T-cell (primary cell): ENCODE measurements at regions not wholly inside any gene's neighbourhood (a gene's known extent, or its start where the extent isn't known, plus 50 kb on each side); places are given as distances from the start of the nearest gene placed in this dataset.

Experiments
- ATAC-seq, 4 experiments: fragments of 200-7000 bp in 3 of 4; fragments of 150-1000 bp in 1 of 4; cut with Tn5 transposase; replicated peaks in 1 of 4; 1 replicate in 3 of 4; 2 replicates in 1 of 4; pipeline ENCODE4 v1.10.0; 2021; ENCODE audit warnings: moderate library complexity in 3 of 4, mild to moderate bottlenecking in 2 of 4, moderate number of reproducible peaks in 1 of 4
- CTCF ChIA-PET, 2 donors: fragments of 300-600 bp; sonication (Branson Sonifier 250); formaldehyde crosslinking; loops; one replicate each; lab custom pipeline; 2022; ENCODE audit warnings: antibody characterized with exemption in 2 of 2; lab: Charles Lee
- POLR2A ChIA-PET, 2 donors: fragments of 300-600 bp; sonication (Branson Sonifier 250); formaldehyde crosslinking; loops; one replicate each; lab custom pipeline; 2022; ENCODE audit warnings: antibody characterized with exemption in 2 of 2; lab: Charles Lee
- DNase-seq, 35 experiments: peaks; one replicate each; pipeline versions ENCODE4 v3.0.0 to v3.0.0-alpha.2; 2013 to 2023
- H3K27ac ChIP-seq: one replicate; pipeline ENCODE4 v1.5.1; 2013; ENCODE audit warnings: low read length
- H3K27me3 ChIP-seq, 2 experiments: replicated peaks in 1 of 2; 1 replicate in 1 of 2; 2 replicates in 1 of 2; pipeline versions ENCODE4 v1.6.1 to v1.7.0; 2013; ENCODE audit warnings: low read length in 1 of 2, mixed read lengths in 1 of 2; ENCODE audit not compliant: control insufficient read depth in 2 of 2, insufficient read depth in 2 of 2; ENCODE audit errors: extremely low read depth in 1 of 2
- H3K36me3 ChIP-seq, 2 donors: 1 replicate in 1 of 2; 2 replicates in 1 of 2; pipeline versions ENCODE4 v1.6.1 to v1.7.0; 2013; ENCODE audit warnings: low read length in 1 of 2; ENCODE audit not compliant: control insufficient read depth in 2 of 2, insufficient read depth in 1 of 2; ENCODE audit errors: extremely low read depth in 1 of 2
- H3K4me1 ChIP-seq, 2 experiments: 1 replicate in 1 of 2; 2 replicates in 1 of 2; pipeline versions ENCODE4 v1.6.1 to v1.7.0; 2013; ENCODE audit warnings: low read length in 2 of 2, mixed read lengths in 1 of 2; ENCODE audit not compliant: insufficient read depth in 2 of 2, control insufficient read depth in 1 of 2; ENCODE audit errors: extremely low read depth in 1 of 2
- H3K4me3 ChIP-seq, 2 donors: 1 replicate in 1 of 2; 2 replicates in 1 of 2; pipeline versions ENCODE4 v1.5.1 to v1.7.0; 2013; ENCODE audit warnings: mild to moderate bottlenecking in 2 of 2, low read length in 1 of 2, moderate library complexity in 1 of 2; ENCODE audit not compliant: control insufficient read depth in 1 of 2; ENCODE audit errors: extremely low read depth in 1 of 2
- H3K9me3 ChIP-seq: 2 replicates; pipeline ENCODE4 v1.7.0; 2013
- H3K27ac Mint-ChIP-seq, 2 donors: one replicate each; pipeline ENCODE4 v1.8.0; 2020 to 2021; ENCODE audit warnings: mild to moderate bottlenecking in 2 of 2, mixed read lengths in 2 of 2
- H3K27me3 Mint-ChIP-seq, 2 donors: one replicate each; pipeline ENCODE4 v1.8.0; 2021 to 2022; ENCODE audit warnings: mixed read lengths in 2 of 2
- H3K36me3 Mint-ChIP-seq: one replicate; pipeline ENCODE4 v1.8.0; 2021; ENCODE audit warnings: mixed read lengths
- H3K4me1 Mint-ChIP-seq, 3 donors: one replicate each; pipeline ENCODE4 v1.8.0; 2020 to 2022; ENCODE audit warnings: mixed read lengths in 3 of 3, mild to moderate bottlenecking in 1 of 3
- H3K4me3 Mint-ChIP-seq, 3 donors: one replicate each; pipeline ENCODE4 v1.8.0; 2020 to 2022; ENCODE audit warnings: mild to moderate bottlenecking in 3 of 3, mixed read lengths in 3 of 3, moderate library complexity in 3 of 3
- H3K9me3 Mint-ChIP-seq, 3 donors: one replicate each; pipeline ENCODE4 v1.8.0; 2020 to 2022; ENCODE audit warnings: mixed read lengths in 3 of 3
- WGBS: methylation state at CpG from one replicate; pipeline ENCODE4 v1.1.5; 2013; ENCODE audit warnings: missing lambda C conversion rate; ENCODE audit not compliant: insufficient coverage; 5-methylcytosine and 5-hydroxymethylcytosine counted together

DNA sequence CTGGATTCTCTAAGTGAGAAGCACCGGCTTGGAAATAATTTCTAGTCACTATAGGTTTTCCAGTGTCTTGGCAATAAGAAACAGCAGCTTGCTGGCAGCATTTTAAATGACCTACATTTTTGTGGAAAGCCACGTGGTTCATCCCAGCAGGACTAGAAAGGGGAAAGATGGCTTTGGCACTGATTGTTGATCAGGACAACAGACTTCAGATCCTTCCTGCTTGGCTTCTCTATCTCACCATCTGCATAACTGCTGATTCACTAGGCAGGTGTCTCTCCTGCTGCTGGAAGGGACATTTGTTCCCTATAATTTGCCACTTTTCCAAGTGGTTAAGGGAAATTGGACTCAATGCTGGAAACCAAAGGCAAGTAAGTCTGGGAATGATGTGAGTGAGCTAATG is 131.0 kb downstream of the TTC8 start:
- no peaks in the 10 kb centered on the region for H3K4me1 Mint-ChIP-seq
- Histone ChIP-seq H3K27ac (no peak overlapping the region), H3K36me3 (no peaks in the 10 kb centered on the region), H3K27me3 (peaks cover 0 to 3% of the 10 kb centered on the region in 2 experiments), H3K4me3 (no peak overlapping the region), H3K9me3 (no peaks in the 10 kb centered on the region), H3K4me1 (no peaks in the 10 kb centered on the region)
- peaks cover 11 to 21% of the 10 kb centered on the region in 2 donors for H3K27me3 Mint-ChIP-seq
- no peak overlapping the region for H3K4me3 Mint-ChIP-seq
- ChIA-PET CTCF (no interaction called here), POLR2A (no interaction called here)
- no peaks in the 10 kb centered on the region for H3K36me3 Mint-ChIP-seq
- no peak for ATAC-seq
- no peak for DNase-seq
- 58% methylated on average over 2 of the region's 2 CpGs for WGBS
- H3K27ac Mint-ChIP-seq = no peak overlapping the region
- peaks cover 10 to 21% (median 11%) of the 10 kb centered on the region in 3 donors for H3K9me3 Mint-ChIP-seq

DNA sequence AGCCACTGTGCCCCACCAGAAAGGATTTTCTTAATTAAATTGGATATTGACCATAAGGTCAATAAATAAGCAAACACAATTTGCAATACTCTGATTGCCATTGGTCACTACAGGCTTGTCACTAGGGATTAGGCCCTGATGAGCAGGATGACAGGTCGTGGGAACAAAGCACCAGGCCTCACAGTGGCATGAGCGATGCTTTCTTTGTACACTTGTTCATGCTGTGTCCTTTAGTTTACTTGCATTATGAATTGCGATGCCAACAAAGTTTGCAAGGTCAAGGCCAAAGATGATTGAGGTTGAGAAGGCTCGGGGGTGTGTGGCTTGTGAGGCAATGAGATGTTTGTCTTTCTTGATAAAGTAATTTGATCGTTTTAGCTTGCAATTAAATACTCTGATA is 136.0 kb downstream of the TTC8 start:
- Mint-ChIP-seq H3K36me3 (no peaks in the 10 kb centered on the region), H3K9me3 (no peaks in the 10 kb centered on the region), H3K4me3 (no peak overlapping the region), H3K27ac (no peak overlapping the region), H3K27me3 (peaks cover 9 to 22% of the 10 kb centered on the region in 2 donors), H3K4me1 (no peaks in the 10 kb centered on the region)
- Histone ChIP-seq H3K27me3 (peaks cover 0 to 6% of the 10 kb centered on the region in 2 experiments), H3K4me3 (no peak overlapping the region), H3K27ac (no peak overlapping the region), H3K9me3 (no peaks in the 10 kb centered on the region), H3K36me3 (no peaks in the 10 kb centered on the region), H3K4me1 (no peaks in the 10 kb centered on the region)
- ChIA-PET POLR2A (no interaction called here), CTCF (no interaction called here)
- ATAC-seq = no peak
- WGBS = 83% methylated on average over 3 of the region's 5 CpGs
- DNase-seq = no peak

GRCh38 chr14:88961214-88961613 is 136.8 kb downstream of the TTC8 start:
- 85% methylated on average over 3 of the region's 3 CpGs for WGBS
- H3K9me3 ChIP-seq = no peaks in the 10 kb centered on the region
- ATAC-seq (no peak), DNase-seq (no peak)
- H3K27me3 Mint-ChIP-seq = peaks cover 9 to 22% of the 10 kb centered on the region in 2 donors
- H3K27me3 ChIP-seq = peaks cover 0 to 6% of the 10 kb centered on the region in 2 experiments
- H3K36me3 ChIP-seq = no peaks in the 10 kb centered on the region
- H3K4me3 ChIP-seq = no peak overlapping the region
- no peak overlapping the region for H3K4me3 Mint-ChIP-seq
- no peaks in the 10 kb centered on the region for H3K36me3 Mint-ChIP-seq
- ChIA-PET CTCF (no interaction called here), POLR2A (no interaction called here)
- no peaks in the 10 kb centered on the region for H3K9me3 Mint-ChIP-seq
- H3K4me1 Mint-ChIP-seq = no peaks in the 10 kb centered on the region
- H3K4me1 ChIP-seq = no peaks in the 10 kb centered on the region
- H3K27ac Mint-ChIP-seq = no peak overlapping the region
- no peak overlapping the region for H3K27ac ChIP-seq

- H3K4me3 Mint-ChIP-seq = no peak overlapping the region
- CTCF ChIA-PET = no interaction called here
- DNase-seq = no peak
- Histone ChIP-seq H3K27me3 (peaks cover 0 to 6% of the 10 kb centered on the region in 2 experiments), H3K9me3 (no peaks in the 10 kb centered on the region), H3K27ac (no peak overlapping the region), H3K4me1 (no peaks in the 10 kb centered on the region), H3K4me3 (no peak overlapping the region), H3K36me3 (no peaks in the 10 kb centered on the region)
- POLR2A ChIA-PET = no interaction called here
- WGBS = 63% methylated on average over 1 of the region's 4 CpGs
- H3K27me3 Mint-ChIP-seq = peaks cover 7 to 18% of the 10 kb centered on the region in 2 donors
- H3K9me3 Mint-ChIP-seq = no peaks in the 10 kb centered on the region
- H3K27ac Mint-ChIP-seq = no peak overlapping the region
- ATAC-seq = no peak
- no peaks in the 10 kb centered on the region for H3K4me1 Mint-ChIP-seq
- H3K36me3 Mint-ChIP-seq = no peaks in the 10 kb centered on the region
Observed at GRCh38 chr14:88962356-88962755, 137.9 kb downstream of the TTC8 start.

DNA sequence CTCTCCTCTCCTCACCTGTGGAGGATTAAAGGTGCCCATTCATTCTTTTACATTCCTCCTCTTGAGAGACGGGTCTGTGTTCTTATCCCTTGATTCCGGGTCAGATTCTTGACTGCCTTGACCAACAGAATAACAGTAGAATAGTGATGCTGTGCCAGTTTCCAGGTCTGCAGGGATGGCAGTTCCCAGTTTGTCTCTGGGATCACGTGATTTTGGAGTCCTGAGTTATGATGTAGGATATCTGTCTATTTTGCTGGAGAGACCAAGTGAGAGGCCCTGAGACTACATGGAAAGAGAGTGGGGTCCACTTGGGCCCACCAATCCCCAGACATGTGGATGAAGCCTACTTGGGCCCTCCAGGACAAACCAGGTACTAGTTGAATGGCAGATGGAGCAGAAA is 142.8 kb downstream of the TTC8 start:
- DNase-seq (no peak), ATAC-seq (no peak)
- no peaks in the 10 kb centered on the region for H3K36me3 Mint-ChIP-seq

DNA sequence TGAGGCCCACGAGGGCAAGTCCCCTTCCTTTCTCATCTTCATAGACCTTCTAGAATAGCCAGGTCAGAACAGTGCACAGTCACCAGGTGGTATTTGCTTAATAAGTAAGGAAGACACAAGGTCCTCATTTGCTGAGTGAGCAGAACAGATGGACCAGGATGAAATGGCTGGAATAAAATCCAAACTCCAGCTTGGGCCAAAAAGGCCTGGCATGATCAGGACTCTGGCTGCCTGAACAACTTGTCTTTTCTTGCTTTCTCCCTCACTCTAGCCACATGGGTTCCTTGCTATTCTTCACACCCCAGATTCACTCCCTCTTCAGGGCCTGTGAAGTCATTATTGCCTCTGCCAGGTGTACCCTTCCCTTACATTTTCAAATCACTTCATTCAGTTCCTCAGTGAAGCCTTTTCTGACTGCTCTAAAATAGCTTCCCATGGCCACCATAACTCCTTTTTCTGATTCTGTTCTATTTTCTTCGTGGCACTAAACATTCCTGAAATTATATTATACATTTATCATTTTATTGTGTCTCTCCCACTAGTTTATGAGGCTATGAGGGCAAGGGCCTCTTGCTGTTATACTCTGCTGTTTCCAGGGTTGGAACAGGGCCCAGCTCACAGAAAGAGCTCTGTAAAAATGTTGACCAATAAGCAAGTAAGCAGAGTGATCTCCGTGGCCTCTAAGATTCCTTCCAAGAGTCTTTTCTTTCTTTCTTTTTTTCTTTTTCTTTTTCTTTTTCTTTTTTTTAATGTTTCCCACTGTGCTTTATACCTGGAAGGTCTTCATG is 150.8 kb downstream of the TTC8 start:
- Mint-ChIP-seq H3K4me3 (no peak overlapping the region), H3K27ac (no peak overlapping the region), H3K36me3 (no peaks in the 10 kb centered on the region), H3K4me1 (no peaks in the 10 kb centered on the region), H3K27me3 (peaks cover 41 to 44% of the 10 kb centered on the region in 2 donors), H3K9me3 (peaks cover 4 to 10% (median 6%) of the 10 kb centered on the region in 3 donors)
- Histone ChIP-seq H3K36me3 (no peaks in the 10 kb centered on the region), H3K27me3 (peaks cover 0 to 18% of the 10 kb centered on the region in 2 experiments), H3K4me1 (no peaks in the 10 kb centered on the region), H3K27ac (no peak overlapping the region), H3K9me3 (no peaks in the 10 kb centered on the region), H3K4me3 (no peak overlapping the region)
- no CpG with 5 or more reads among the region's 3 CpGs for WGBS
- ChIA-PET CTCF (no interaction called here), POLR2A (no interaction called here)
- DNase-seq = no peak
- ATAC-seq = no peak

More for the DNA sequence above, 142.8 kb downstream of the TTC8 start:
- H3K4me1 ChIP-seq = no peaks in the 10 kb centered on the region
- Mint-ChIP-seq H3K4me3 (no peak overlapping the region), H3K9me3 (no peaks in the 10 kb centered on the region), H3K27me3 (peaks cover 15 to 28% of the 10 kb centered on the region in 2 donors), H3K27ac (no peak overlapping the region), H3K4me1 (no peaks in the 10 kb centered on the region)
- H3K36me3 ChIP-seq = no peaks in the 10 kb centered on the region
- H3K27me3 ChIP-seq = peaks cover 0 to 12% of the 10 kb centered on the region in 2 experiments
- ChIA-PET POLR2A (no interaction called here), CTCF (no interaction called here)
- no peaks in the 10 kb centered on the region for H3K9me3 ChIP-seq
- no peak overlapping the region for H3K27ac ChIP-seq
- 40% methylated on average over 1 of the region's 3 CpGs for WGBS
- H3K4me3 ChIP-seq = no peak overlapping the region
